A549 (cell line): ENCODE measurements at regions not wholly inside any gene's neighbourhood (a gene's known extent, or its start where the extent isn't known, plus 50 kb on each side); places are given as distances from the start of the nearest gene placed in this dataset.

Experiments used
- ATAC-seq, 2 experiments: fragments of 200-7000 bp in 1 of 2; fragments of >200 bp in 1 of 2; cut with Nextera tagmentation in 1 of 2; cut with Tn5 transposase in 1 of 2; 3 replicates each; pipeline versions ENCODE4 v1.8.0 to v1.9.1; 2018 to 2020; ENCODE audit warnings: mild to moderate bottlenecking in 1 of 2, moderate library complexity in 1 of 2
- CTCF ChIA-PET: fragments of 300-600 bp; sonication (Branson Sonifier 250); formaldehyde crosslinking; extraction: SDS; loops from one replicate; lab custom pipeline; 2021; ENCODE audit warnings: antibody characterized with exemption, inconsistent platforms; lab: Yijun Ruan, JAX
- POLR2A ChIA-PET: fragments of 350-600 bp; formaldehyde crosslinking; extraction: SDS; loops from one replicate; lab custom pipeline; 2021; ENCODE audit warnings: antibody characterized with exemption, inconsistent platforms; lab: Yijun Ruan, JAX
- DNase-seq, 2 experiments: peaks; one replicate each; pipeline versions ENCODE4 v3.0.0 to v3.0.0-alpha.2; 2011 to 2016; ENCODE audit warnings: low read depth in 1 of 2, low spot score in 1 of 2
- FAIRE-seq: peaks from 2 replicates; lab custom pipeline; 2011; peaks lifted over from hg19 to GRCh38; lab: Jason Lieb, UNC
- H3K27ac ChIP-seq, 2 experiments: fragments of >200 bp; sonication (Bioruptor Twin); formaldehyde crosslinking; 3 replicates each; pipeline ENCODE4 v1.5.1; 2016 to 2017
- H3K4me1 ChIP-seq: fragments of >200 bp; sonication (Bioruptor Twin); formaldehyde crosslinking; 3 replicates; pipeline ENCODE4 v1.6.1; 2016
- H3K4me2 ChIP-seq: fragments of >200 bp; sonication (Bioruptor Twin); formaldehyde crosslinking; 3 replicates; pipeline ENCODE4 v1.6.1; 2016
- H3K4me3 ChIP-seq: fragments of >200 bp; sonication (Bioruptor Twin); formaldehyde crosslinking; 3 replicates; pipeline ENCODE4 v1.5.1; 2016
- H3K9me3 ChIP-seq: fragments of >200 bp; sonication (Bioruptor Twin); formaldehyde crosslinking; 3 replicates; pipeline ENCODE4 v1.6.1; 2016
- BCL3 ChIP-seq: fragments of >200 bp; sonication (Bioruptor Twin); formaldehyde crosslinking; IDR thresholded peaks from 3 replicates; pipeline ENCODE4 v1.6.1; 2016
- CBX8 ChIP-seq: fragments of 200-600 bp; sonication (generic); IDR thresholded peaks from 2 replicates; pipeline ENCODE4 v1.6.1; 2016
- CTCF ChIP-seq: fragments of >200 bp; sonication (Bioruptor Twin); formaldehyde crosslinking; IDR thresholded peaks from 3 replicates; pipeline ENCODE4 v1.5.1; 2016
- E2F6 ChIP-seq: IDR thresholded peaks from 2 replicates; pipeline ENCODE4 v1.6.1; 2012; ENCODE audit warnings: low read depth, borderline replicate concordance
- EHMT2 ChIP-seq: fragments of 200-600 bp; sonication (generic); IDR thresholded peaks from 2 replicates; pipeline ENCODE4 v1.6.1; 2016; ENCODE audit warnings: antibody characterized with exemption, low read depth, mild to moderate bottlenecking, moderate library complexity
- ELK1 ChIP-seq: fragments of 150-350 bp; IDR thresholded peaks from 2 replicates; pipeline ENCODE4 v1.6.1; 2014; ENCODE audit warnings: low read depth, mild to moderate bottlenecking, low read length
- EP300 ChIP-seq, 2 experiments: fragments of >200 bp; sonication (Bioruptor Twin); formaldehyde crosslinking; IDR thresholded peaks; 2 replicates in 1 of 2; 3 replicates in 1 of 2; pipeline ENCODE4 v1.6.1; 2016 to 2017
- FOXS1 ChIP-seq: fragments of 250-450 bp; sonication (Bioruptor Pico); IDR thresholded peaks from 2 replicates; pipeline ENCODE4 v1.5.0; 2020; ENCODE audit warnings: mild to moderate bottlenecking, moderate library complexity
- HOXA7 ChIP-seq: fragments of 250-450 bp; sonication (Bioruptor Pico); IDR thresholded peaks from 2 replicates; pipeline ENCODE4 v1.5.0; 2020; ENCODE audit warnings: mild to moderate bottlenecking, moderate library complexity
- HOXB13 ChIP-seq: fragments of 250-450 bp; sonication (Bioruptor Pico); IDR thresholded peaks from 2 replicates; pipeline ENCODE4 v1.5.0; 2020; ENCODE audit warnings: low read depth, mild to moderate bottlenecking, moderate library complexity
- HOXB5 ChIP-seq: fragments of 250-450 bp; sonication (Bioruptor Pico); IDR thresholded peaks from 2 replicates; pipeline ENCODE4 v1.5.0; 2020; ENCODE audit warnings: mild to moderate bottlenecking, moderate library complexity
- JUNB ChIP-seq: fragments of >200 bp; sonication (Bioruptor Twin); formaldehyde crosslinking; IDR thresholded peaks from 2 replicates; pipeline ENCODE4 v1.6.1; 2016
- KDM1A ChIP-seq: fragments of 200-600 bp; sonication (generic); IDR thresholded peaks from 2 replicates; pipeline ENCODE4 v1.6.1; 2016; ENCODE audit warnings: low read depth, mild to moderate bottlenecking
- NPAS2 ChIP-seq: fragments of 250-450 bp; sonication (Bioruptor Pico); IDR thresholded peaks from 2 replicates; pipeline ENCODE4 v1.8.0; 2022; ENCODE audit warnings: mild to moderate bottlenecking, moderate library complexity, borderline replicate concordance
- PBX3 ChIP-seq: IDR thresholded peaks from 2 replicates; pipeline ENCODE4 v1.6.1; 2012
- PHF8 ChIP-seq: fragments of 200-600 bp; sonication (generic); IDR thresholded peaks from 2 replicates; pipeline ENCODE4 v1.6.1; 2016; ENCODE audit warnings: low read depth, mild to moderate bottlenecking, antibody characterized with exemption, moderate library complexity, borderline replicate concordance
- RNF2 ChIP-seq: fragments of 200-600 bp; sonication (generic); IDR thresholded peaks from 2 replicates; pipeline ENCODE4 v1.6.1; 2016; ENCODE audit warnings: low read depth, mild to moderate bottlenecking, antibody characterized with exemption, moderate library complexity, borderline replicate concordance
- ZFP36 ChIP-seq: fragments of 450-650 bp; IDR thresholded peaks from 2 replicates; pipeline ENCODE4 v1.6.1; 2014; ENCODE audit warnings: borderline replicate concordance; ENCODE audit not compliant: partially characterized antibody
- WGBS: methylation state at CpG from one replicate; pipeline ENCODE4 v1.1.6; 2017; ENCODE audit errors: missing lambda C conversion rate; 5-methylcytosine and 5-hydroxymethylcytosine counted together

GRCh38 chr1:81458186-81458585 lies 342.5 kb upstream of the ADGRL2 start:
- POLR2A ChIA-PET: no interaction called here
- no peaks in the 10 kb centered on the region for H3K9me3 ChIP-seq

GRCh38 chr1:81455481-81455880 lies 345.3 kb upstream of the ADGRL2 start:
- Histone ChIP-seq H3K9me3 (no peaks in the 10 kb centered on the region), H3K27ac (no peak overlapping the region), H3K4me1 (no peaks in the 10 kb centered on the region), H3K4me2 (no peak overlapping the region), H3K4me3 (no peak overlapping the region)
- CTCF ChIA-PET: no interaction called here
- no peak for FAIRE-seq
- no peak for TF ChIP-seq KDM1A
- TF ChIP-seq FOXS1 (CRISPR knock-in tag): no peak
- TF ChIP-seq HOXA7 (CRISPR knock-in tag): no peak
- TF ChIP-seq PHF8: no peak
- TF ChIP-seq HOXB13 (CRISPR knock-in tag): no peak
- no peak for TF ChIP-seq BCL3
- no peak for TF ChIP-seq EHMT2
- no peak for DNase-seq
- POLR2A ChIA-PET: no interaction called here
- no peak for ATAC-seq
- 52% methylated on average over 4 of the region's 4 CpGs for WGBS

More at GRCh38 chr1:81458186-81458585, 342.5 kb upstream of the ADGRL2 start:
- Histone ChIP-seq H3K4me1 (no peaks in the 10 kb centered on the region), H3K4me3 (no peak overlapping the region), H3K4me2 (no peak overlapping the region), H3K27ac (no peak overlapping the region)
- no peak for ATAC-seq
- CTCF ChIA-PET: no interaction called here
- WGBS: 40% methylated on average over 4 of the region's 4 CpGs
- TF ChIP-seq HOXB5: no peak
- no peak for TF ChIP-seq CBX8
- no peak for TF ChIP-seq ELK1
- no peak for TF ChIP-seq CTCF
- TF ChIP-seq EP300 (IDR thresholded peaks at IDR 0.05): no peak
- TF ChIP-seq JUNB: no peak
- no peak for TF ChIP-seq E2F6
- no peak for TF ChIP-seq HOXA7 (CRISPR knock-in tag)
- TF ChIP-seq ZFP36: no peak
- TF ChIP-seq HOXB13 (CRISPR knock-in tag): no peak
- TF ChIP-seq RNF2: no peak
- no peak for TF ChIP-seq EHMT2
- TF ChIP-seq PBX3: no peak
- TF ChIP-seq NPAS2 (CRISPR knock-in tag): no peak
- no peak for FAIRE-seq
- DNase-seq: no peak
